K562 (cell line): ENCODE measurements at regions not wholly inside any gene's neighbourhood (a gene's known extent, or its start where the extent isn't known, plus 50 kb on each side); places are given as distances from the start of the nearest gene placed in this dataset.

Source experiments
- ATAC-seq: fragments of 200-7000 bp; cut with Tn5 transposase; 3 replicates; pipeline ENCODE4 v1.9.1; 2020; ENCODE audit warnings: moderate library complexity
- BruUV-seq: library from RNA; stranded (reverse); fragments of 400-500 nt; replicated peaks from 2 replicates; lab custom pipeline; 2021; lab: Mats Ljungman, UMichigan
- CTCF ChIA-PET: fragments of 300-600 bp; formaldehyde crosslinking; extraction: SDS; loops from one replicate; lab custom pipeline; 2021; ENCODE audit warnings: low intra/inter-chr PET ratio; lab: Yijun Ruan, JAX
- POLR2A ChIA-PET: fragments of 300-600, 350-650 bp; sonication (Branson Sonifier 250); formaldehyde crosslinking; extraction: SDS; loops from one replicate; lab custom pipeline; 2021; ENCODE audit warnings: antibody characterized with exemption, inconsistent platforms; lab: Yijun Ruan, JAX
- DNase-seq, 4 experiments: peaks; one replicate each; pipeline versions ENCODE4 v3.0.0 to v3.0.0-alpha.2; 2011 to 2018; ENCODE audit warnings: low spot score in 3 of 4, mixed read lengths in 3 of 4; ENCODE audit errors: extremely low read depth in 1 of 4
- FAIRE-seq: peaks from 2 replicates; lab custom pipeline; 2011; peaks lifted over from hg19 to GRCh38; lab: Jason Lieb, UNC
- H2AFZ ChIP-seq: 2 replicates; pipeline ENCODE4 v1.6.0; 2011; ENCODE audit warnings: low read depth, low read length, control low read depth, inconsistent platforms
- H3K27ac ChIP-seq: fragments of 200-600 bp; 3 replicates; pipeline ENCODE4 v1.8.0; 2011; ENCODE audit warnings: low read depth, mild to moderate bottlenecking, control low read depth, inconsistent platforms, low read length, moderate library complexity, mixed read lengths; ENCODE audit errors: extremely low read depth
- H3K27me3 ChIP-seq, 2 experiments: fragments of 300-600 bp in 1 of 2; 2 replicates in 1 of 2; 3 replicates in 1 of 2; pipeline versions ENCODE4 v1.6.0 to v1.8.0; 2011; ENCODE audit warnings: inconsistent platforms in 2 of 2, low read length in 2 of 2, mild to moderate bottlenecking in 1 of 2, mixed read lengths in 1 of 2, moderate library complexity in 1 of 2; ENCODE audit not compliant: control insufficient read depth in 2 of 2, insufficient read depth in 2 of 2
- H3K36me3 ChIP-seq: fragments of 300-600 bp; 3 replicates; pipeline ENCODE4 v1.8.0; 2011; ENCODE audit warnings: mild to moderate bottlenecking, low read length, inconsistent platforms; ENCODE audit not compliant: control insufficient read depth, insufficient read depth
- H3K4me1 ChIP-seq, 2 experiments: fragments of 200-600 bp in 1 of 2; replicated peaks in 1 of 2; 2 replicates in 1 of 2; 3 replicates in 1 of 2; pipeline versions ENCODE4 v1.5.1 to v1.8.0; 2011; ENCODE audit warnings: inconsistent platforms in 2 of 2, low read length in 2 of 2, mild to moderate bottlenecking in 1 of 2, mixed read lengths in 1 of 2, moderate library complexity in 1 of 2; ENCODE audit not compliant: control insufficient read depth in 2 of 2, insufficient read depth in 2 of 2
- H3K4me2 ChIP-seq: 2 replicates; pipeline ENCODE4 v1.6.1; 2011; ENCODE audit warnings: low read length, control low read depth, inconsistent platforms, mixed read lengths; ENCODE audit not compliant: insufficient read depth
- H3K4me3 ChIP-seq: fragments of 200-600 bp; sonication (generic), shearing (Covaris generic); 2 replicates; pipeline ENCODE4 v1.5.1; 2016; ENCODE audit warnings: control low read depth, inconsistent platforms
- H3K79me2 ChIP-seq: fragments of 200-600 bp; 3 replicates; pipeline ENCODE4 v1.8.0; 2011; ENCODE audit warnings: low read length, inconsistent platforms; ENCODE audit not compliant: control insufficient read depth, insufficient read depth
- H3K9ac ChIP-seq, 2 experiments: 2 replicates each; pipeline versions ENCODE4 v1.6.0 to v1.6.1; 2011; ENCODE audit warnings: low read depth in 2 of 2, low read length in 2 of 2, control low read depth in 1 of 2, inconsistent platforms in 1 of 2, mild to moderate bottlenecking in 1 of 2, mixed read lengths in 1 of 2; ENCODE audit not compliant: insufficient read depth in 1 of 2
- H3K9me1 ChIP-seq: one replicate; pipeline ENCODE4 v1.6.0; 2011; ENCODE audit warnings: inconsistent platforms, mild to moderate bottlenecking, low read length, moderate library complexity; ENCODE audit not compliant: control insufficient read depth, insufficient read depth
- H3K9me3 ChIP-seq: replicated peaks from 2 replicates; pipeline ENCODE4 v1.5.1; 2011; ENCODE audit warnings: low read depth, low read length, inconsistent platforms; ENCODE audit not compliant: control insufficient read depth, insufficient read depth
- H4K20me1 ChIP-seq: replicated peaks from 2 replicates; pipeline ENCODE4 v1.6.1; 2011; ENCODE audit warnings: low read length, inconsistent platforms, mixed read lengths; ENCODE audit not compliant: control insufficient read depth, insufficient read depth
- EHMT2 ChIP-seq: fragments of 450-650 bp; IDR thresholded peaks from 2 replicates; pipeline ENCODE4 v1.6.1; 2018; ENCODE audit warnings: antibody characterized with exemption
- ESRRA ChIP-seq: fragments of 450-650 bp; IDR thresholded peaks from 2 replicates; pipeline ENCODE4 v1.6.1; 2014; ENCODE audit warnings: low read depth, mild to moderate bottlenecking, moderate library complexity, borderline replicate concordance
- NCOA1 ChIP-seq: fragments of 450-650 bp; IDR thresholded peaks from 2 replicates; pipeline ENCODE4 v1.6.1; 2016; ENCODE audit warnings: low read depth
- NFIC ChIP-seq: fragments of 450-650 bp; IDR thresholded peaks from 2 replicates; pipeline ENCODE4 v1.6.1; 2017; ENCODE audit warnings: mild to moderate bottlenecking, inconsistent platforms
- RBM22 ChIP-seq: fragments of 200-400 bp; formaldehyde crosslinking; IDR thresholded peaks from 2 replicates; pipeline ENCODE4 v1.6.1; 2018; ENCODE audit warnings: low read length, low read depth; ENCODE audit not compliant: poor library complexity, severe bottlenecking
- SIRT6 ChIP-seq: IDR thresholded peaks from one replicate; pipeline ENCODE4 v1.6.1; 2012; ENCODE audit warnings: low read depth, mild to moderate bottlenecking, control low read depth, inconsistent platforms, low read length, moderate library complexity
- ZFP1 ChIP-seq: fragments of 450-650 bp; formaldehyde crosslinking; IDR thresholded peaks from 2 replicates; pipeline ENCODE4 v1.4.0; 2020; ENCODE audit warnings: mild to moderate bottlenecking, mixed read lengths
- ZNF316 ChIP-seq: fragments of 450-650 bp; IDR thresholded peaks from 2 replicates; pipeline ENCODE4 v1.6.1; 2016
- ZNF324 ChIP-seq: fragments of 250-450 bp; sonication (Bioruptor Pico); IDR thresholded peaks from 2 replicates; pipeline ENCODE4 v1.4.0; 2020; ENCODE audit warnings: mild to moderate bottlenecking
- ZNF695 ChIP-seq: fragments of 450-650 bp; formaldehyde crosslinking; IDR thresholded peaks from 2 replicates; pipeline ENCODE4 v1.4.0; 2020; ENCODE audit warnings: mild to moderate bottlenecking, moderate library complexity
- ZNF75A ChIP-seq: fragments of 450-650 bp; formaldehyde crosslinking; IDR thresholded peaks from 2 replicates; pipeline ENCODE4 v1.4.0; 2020; ENCODE audit warnings: mild to moderate bottlenecking
- ZSCAN29 ChIP-seq: fragments of 450-650 bp; IDR thresholded peaks from 2 replicates; pipeline ENCODE4 v1.6.1; 2017
- WGBS: fragments of 100-300 bp; shearing (Covaris generic); methylation state at CpG from one replicate; pipeline ENCODE4 v1.1.6; 2016; ENCODE audit warnings: low coverage, mixed read lengths; ENCODE audit not compliant: insufficient coverage; ENCODE audit errors: missing lambda C conversion rate; 5-methylcytosine and 5-hydroxymethylcytosine counted together
- in situ Hi-C: fragments of 300-500 bp; cut with MboI; formaldehyde crosslinking; loops from 4 replicates; pipeline ENCODE4 v1.15.0; 2018; ENCODE audit warnings: inconsistent platforms, mixed read lengths
- intact Hi-C: fragments of 100-400 bp; cut with micrococcal nuclease; formaldehyde crosslinking; loops from 2 replicates; pipeline ENCODE4 v1.14.2; 2022

DNA sequence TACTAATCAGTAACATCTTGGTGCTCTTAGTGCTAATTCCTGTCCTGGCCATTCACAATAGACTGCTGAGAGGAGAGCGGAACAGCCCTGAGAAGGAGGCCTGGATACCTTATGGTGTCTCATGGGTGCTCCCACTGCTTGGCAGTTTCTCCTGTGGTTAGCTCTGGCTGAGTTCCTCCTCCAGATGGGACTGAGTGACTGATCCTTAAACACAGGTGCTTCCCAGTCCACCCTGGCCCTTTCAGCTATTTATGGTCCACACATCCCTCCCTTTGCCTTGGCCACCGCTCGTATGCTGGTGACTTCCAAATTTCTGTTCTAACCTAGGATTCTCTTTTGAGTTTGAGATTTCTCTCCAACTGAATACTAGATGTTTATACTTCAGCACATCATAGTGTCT lies 157.0 kb upstream of the CACNA1E start:
- FAIRE-seq (no peak), DNase-seq (no peak), ATAC-seq (no peak)
- no peaks in the 10 kb centered on the region for H3K4me1 ChIP-seq
- in situ Hi-C loops: no loop called here
- no peaks in the 10 kb centered on the region for H3K79me2 ChIP-seq
- H3K9me3 ChIP-seq: no peaks in the 10 kb centered on the region
- H4K20me1 ChIP-seq: no peaks in the 10 kb centered on the region
- ChIA-PET CTCF (no interaction called here), POLR2A (no interaction called here)
- intact Hi-C loops: no loop called here
- H2AFZ ChIP-seq: no peak overlapping the region
- no peaks in the 10 kb centered on the region for H3K9me1 ChIP-seq
- H3K4me2 ChIP-seq: no peak overlapping the region
- H3K4me3 ChIP-seq: no peak overlapping the region
- TF ChIP-seq ZNF324 (CRISPR knock-in tag) (no peak), NFIC (no peak), ZFP1 (CRISPR knock-in tag) (no peak), SIRT6 (no peak), ZNF316 (no peak), EHMT2 (no peak), RBM22 (no peak), ZNF695 (CRISPR knock-in tag) (no peak), ESRRA (no peak)
- H3K36me3 ChIP-seq: no peaks in the 10 kb centered on the region
- no TSS peak for BruUV-seq
- H3K9ac ChIP-seq: no peak overlapping the region
- H3K27me3 ChIP-seq: peaks cover 5 to 21% of the 10 kb centered on the region in 2 experiments; a peak in 4 of 5 replicates
- WGBS: 4% methylated on average over 3 of the region's 3 CpGs
- no peak overlapping the region for H3K27ac ChIP-seq

DNA sequence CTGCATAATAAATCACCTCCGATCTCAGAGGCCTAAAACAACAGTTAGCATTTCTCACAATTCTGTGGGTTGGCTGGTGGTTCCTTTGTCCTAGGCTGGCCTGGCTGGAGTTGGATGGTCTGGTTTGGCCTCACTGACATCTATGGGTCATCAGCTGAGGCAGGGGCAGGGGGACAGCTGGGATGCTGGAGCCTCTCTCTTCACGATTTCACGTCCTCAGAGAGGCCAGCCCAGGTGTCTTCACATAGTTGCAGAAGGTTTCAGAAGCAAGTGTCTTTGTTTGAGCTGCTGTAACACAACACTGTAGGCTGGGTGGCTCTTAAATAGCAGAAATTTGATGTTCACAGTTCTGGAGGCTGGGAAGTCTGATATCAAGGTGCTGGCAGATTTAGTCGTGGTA lies 155.5 kb upstream of the CACNA1E start:
- ChIA-PET POLR2A (no interaction called here), CTCF (no interaction called here)
- in situ Hi-C loops (no loop called here), intact Hi-C loops (no loop called here)
- FAIRE-seq: no peak
- no peaks in the 10 kb centered on the region for H3K36me3 ChIP-seq
- H3K4me1 ChIP-seq: no peaks in the 10 kb centered on the region
- no peak overlapping the region for H2AFZ ChIP-seq
- H3K9me1 ChIP-seq: no peaks in the 10 kb centered on the region
- no peak for DNase-seq
- no peak overlapping the region for H3K27ac ChIP-seq
- H3K4me3 ChIP-seq: no peak overlapping the region
- no peaks in the 10 kb centered on the region for H4K20me1 ChIP-seq
- BruUV-seq: no TSS peak
- H3K4me2 ChIP-seq: no peak overlapping the region
- TF ChIP-seq ZNF75A (CRISPR knock-in tag) (no peak), ZSCAN29 (no peak), NCOA1 (no peak)
- H3K9ac ChIP-seq: no peak overlapping the region
- H3K27me3 ChIP-seq: peaks cover 5 to 21% of the 10 kb centered on the region in 2 experiments; a peak in 4 of 5 replicates
- H3K79me2 ChIP-seq: no peaks in the 10 kb centered on the region
- 0% methylated on average over 4 of the region's 4 CpGs for WGBS
- H3K9me3 ChIP-seq: no peaks in the 10 kb centered on the region
- ATAC-seq: no peak
